GM12864 (cell line): ENCODE measurements at regions not wholly inside any gene's neighbourhood (a gene's known extent, or its start where the extent isn't known, plus 50 kb on each side); places are given as distances from the start of the nearest gene placed in this dataset.
"Not testable (repeated sequence)": the region's sequence is repeated elsewhere in the genome, so short reads cannot be mapped to it uniquely, and the experiment has no call there.

ENCODE experiments used
- DNase-seq: peaks from one replicate; pipeline ENCODE4 v3.0.0-alpha.2; 2011; ENCODE audit warnings: low read depth
- H3K4me3 ChIP-seq: 2 replicates; pipeline ENCODE4 v1.5.1; 2011; ENCODE audit warnings: mild to moderate bottlenecking, low read depth, low read length, control low read depth
- TF ChIP-seq, protein P1 (sequence below): IDR thresholded peaks from 2 replicates; pipeline ENCODE4 v1.5.1; 2011; ENCODE audit warnings: low read depth, mild to moderate bottlenecking, moderate library complexity, low read length, control low read depth, inconsistent platforms; ENCODE audit errors: missing control alignments

- H3K4me3 ChIP-seq = no peak overlapping the region
- DNase-seq = no peak
- TF ChIP-seq, protein P1, sequence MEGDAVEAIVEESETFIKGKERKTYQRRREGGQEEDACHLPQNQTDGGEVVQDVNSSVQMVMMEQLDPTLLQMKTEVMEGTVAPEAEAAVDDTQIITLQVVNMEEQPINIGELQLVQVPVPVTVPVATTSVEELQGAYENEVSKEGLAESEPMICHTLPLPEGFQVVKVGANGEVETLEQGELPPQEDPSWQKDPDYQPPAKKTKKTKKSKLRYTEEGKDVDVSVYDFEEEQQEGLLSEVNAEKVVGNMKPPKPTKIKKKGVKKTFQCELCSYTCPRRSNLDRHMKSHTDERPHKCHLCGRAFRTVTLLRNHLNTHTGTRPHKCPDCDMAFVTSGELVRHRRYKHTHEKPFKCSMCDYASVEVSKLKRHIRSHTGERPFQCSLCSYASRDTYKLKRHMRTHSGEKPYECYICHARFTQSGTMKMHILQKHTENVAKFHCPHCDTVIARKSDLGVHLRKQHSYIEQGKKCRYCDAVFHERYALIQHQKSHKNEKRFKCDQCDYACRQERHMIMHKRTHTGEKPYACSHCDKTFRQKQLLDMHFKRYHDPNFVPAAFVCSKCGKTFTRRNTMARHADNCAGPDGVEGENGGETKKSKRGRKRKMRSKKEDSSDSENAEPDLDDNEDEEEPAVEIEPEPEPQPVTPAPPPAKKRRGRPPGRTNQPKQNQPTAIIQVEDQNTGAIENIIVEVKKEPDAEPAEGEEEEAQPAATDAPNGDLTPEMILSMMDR = no peak
These were observed 769.6 kb upstream of the CRIM1 start for GRCh38 chr2:35585972-35586371.

DNA sequence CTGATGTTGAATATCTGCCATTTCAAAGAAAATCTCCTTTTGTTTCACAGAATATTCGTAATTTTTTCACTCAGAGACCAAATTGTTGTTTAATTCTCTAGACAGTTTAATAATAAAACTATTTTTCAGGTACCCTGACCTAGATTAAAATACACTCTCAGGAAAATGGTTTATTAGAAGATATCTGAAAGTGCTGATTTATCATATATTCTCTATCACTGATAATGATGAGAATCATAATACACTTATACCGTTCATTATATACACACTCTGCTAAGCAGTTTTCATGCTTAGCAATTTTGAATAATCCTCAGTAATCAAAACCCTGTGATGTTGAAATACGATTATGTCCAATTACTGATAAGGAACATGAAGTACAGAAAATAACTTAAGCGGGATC lies 772.9 kb upstream of the CRIM1 start:
- no peak for DNase-seq
- H3K4me3 ChIP-seq = no peak overlapping the region
- TF ChIP-seq, protein P1 = no peak

DNA sequence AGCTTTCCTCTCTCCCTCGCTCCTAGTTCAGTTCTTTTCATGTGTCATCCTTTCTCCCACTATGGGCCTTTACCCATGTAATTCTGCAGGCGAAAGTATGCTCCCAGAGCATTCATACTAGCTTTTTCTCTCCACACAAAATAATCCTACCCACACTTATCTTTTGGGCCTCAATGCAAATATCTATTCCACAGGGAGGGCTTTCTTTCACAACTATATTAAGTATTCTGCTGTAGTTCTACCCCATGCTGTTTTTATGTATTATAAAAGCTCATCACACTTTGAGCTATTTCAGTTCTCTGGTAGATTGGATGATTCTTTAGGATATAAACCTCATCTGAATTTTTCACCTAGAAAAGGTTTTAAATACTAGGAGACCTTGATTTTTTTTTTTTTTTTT lies 774.6 kb upstream of the CRIM1 start:
- H3K4me3 ChIP-seq = no peak overlapping the region
- TF ChIP-seq, protein P1 = no peak
- DNase-seq = no peak

GRCh38 chr2:35568574-35568973 lies 787.0 kb upstream of the CRIM1 start:
- DNase-seq, H3K4me3 ChIP-seq: not testable (repeated sequence)

DNA sequence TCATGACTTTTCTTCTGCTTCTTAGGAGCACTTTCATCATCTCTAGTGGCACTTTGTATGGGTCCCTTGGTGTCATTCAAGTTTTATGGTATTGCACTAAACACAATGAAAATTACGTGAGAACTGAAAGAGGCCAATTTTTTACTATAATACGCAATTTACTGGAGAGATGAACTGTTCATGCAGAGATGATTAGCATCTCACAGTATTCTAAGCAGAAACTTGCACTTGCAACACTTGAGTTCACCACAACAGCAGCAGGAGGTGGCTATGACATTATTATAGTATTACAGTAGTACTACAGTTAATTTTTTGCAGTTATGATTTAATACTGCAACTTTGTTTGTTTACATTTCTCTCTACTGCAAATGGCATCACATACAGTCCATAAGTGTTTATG lies 793.1 kb upstream of the CRIM1 start:
- TF ChIP-seq, protein P1 = no peak
- DNase-seq = no peak
- no peak overlapping the region for H3K4me3 ChIP-seq

DNA sequence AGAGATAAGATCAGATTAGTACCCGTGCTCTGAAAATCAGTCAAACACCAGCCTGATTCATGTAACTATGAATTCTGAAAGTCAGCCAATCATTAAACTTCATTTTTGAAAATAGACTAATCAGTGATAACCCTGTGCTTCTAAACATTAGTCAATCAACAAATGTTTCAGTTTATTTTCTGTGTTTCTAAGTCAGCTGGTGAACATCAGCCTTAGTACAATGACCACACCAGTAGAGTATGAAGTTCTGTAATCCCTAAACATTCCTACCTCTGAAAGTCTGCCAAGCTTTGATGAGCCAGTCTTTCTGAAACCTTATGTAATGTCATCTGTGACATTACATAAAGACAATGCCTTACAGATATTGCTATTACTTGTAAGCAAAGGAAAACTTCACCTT lies 807.4 kb upstream of the CRIM1 start:
- no peak for DNase-seq
- TF ChIP-seq, protein P1 = no peak
- H3K4me3 ChIP-seq = no peak overlapping the region

DNA sequence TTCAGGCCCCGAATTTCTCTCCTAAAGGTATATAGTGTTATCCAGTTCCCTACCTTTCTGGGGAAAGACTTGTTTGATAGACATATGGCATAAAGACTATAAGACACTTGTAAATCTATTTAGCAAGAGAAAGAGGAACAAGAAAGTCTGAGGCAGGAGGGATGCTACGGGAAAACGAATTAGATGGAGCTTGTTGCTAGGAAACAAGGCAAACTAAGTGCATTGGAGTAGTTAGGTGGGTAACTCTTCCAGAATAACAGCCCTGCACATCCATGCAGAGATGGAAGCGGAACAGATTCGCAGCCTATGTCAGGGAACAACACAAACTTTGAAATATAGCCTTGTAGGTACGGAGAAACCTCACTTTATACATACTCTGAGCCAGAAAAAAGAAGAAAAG lies 810.3 kb upstream of the CRIM1 start:
- DNase-seq = no peak
- no peak overlapping the region for H3K4me3 ChIP-seq
- TF ChIP-seq, protein P1 = no peak

GRCh38 chr2:35538796-35539195 lies 816.8 kb upstream of the CRIM1 start:
- TF ChIP-seq, protein P1 = no peak
- no peak overlapping the region for H3K4me3 ChIP-seq
- DNase-seq = no peak
